IMR-90 (cell line): ENCODE measurements at regions not wholly inside any gene's neighbourhood (a gene's known extent, or its start where the extent isn't known, plus 50 kb on each side); places are given as distances from the start of the nearest gene placed in this dataset.

ENCODE experiments used
- BHLHE40 ChIP-seq: fragments of 150-350 bp; IDR thresholded peaks from 2 replicates; pipeline ENCODE4 v1.6.1; 2016; ENCODE audit warnings: mild to moderate bottlenecking, low read depth, low read length
- ELK1 ChIP-seq: fragments of 150-350 bp; IDR thresholded peaks from 2 replicates; pipeline ENCODE4 v1.6.1; 2016; ENCODE audit warnings: low read depth, mild to moderate bottlenecking, low read length, moderate library complexity, borderline replicate concordance
- MXI1 ChIP-seq: IDR thresholded peaks from 2 replicates; pipeline ENCODE4 v1.6.1; 2012; ENCODE audit warnings: low read depth, mild to moderate bottlenecking, low read length, moderate library complexity, borderline replicate concordance
- POLR2A ChIP-seq: IDR thresholded peaks from 2 replicates; pipeline ENCODE4 v1.6.1; 2012; ENCODE audit warnings: mild to moderate bottlenecking, low read depth, low read length
- RFX5 ChIP-seq: IDR thresholded peaks from 2 replicates; pipeline ENCODE4 v1.8.0; 2012; ENCODE audit warnings: low read depth, mild to moderate bottlenecking, low read length, moderate library complexity

- no peak for TF ChIP-seq ELK1
- TF ChIP-seq MXI1 = no peak
- 0 out of 2 replicates have a peak, but pooled peaks have one; percentile 61 for TF ChIP-seq RFX5
- TF ChIP-seq POLR2A = no peak
- TF ChIP-seq BHLHE40 = 0 out of 2 replicates have a peak, but pooled peaks have one; percentile 10
These were observed 107.5 kb upstream of the ATF7IP start (continued) for GRCh38 chr12:14257734-14258574.
